ENCODE measurements at regions not wholly inside any gene's neighbourhood (a gene's known extent, or its start where the extent isn't known, plus 50 kb on each side); places are given as distances from the start of the nearest gene placed in this dataset.

DNA sequence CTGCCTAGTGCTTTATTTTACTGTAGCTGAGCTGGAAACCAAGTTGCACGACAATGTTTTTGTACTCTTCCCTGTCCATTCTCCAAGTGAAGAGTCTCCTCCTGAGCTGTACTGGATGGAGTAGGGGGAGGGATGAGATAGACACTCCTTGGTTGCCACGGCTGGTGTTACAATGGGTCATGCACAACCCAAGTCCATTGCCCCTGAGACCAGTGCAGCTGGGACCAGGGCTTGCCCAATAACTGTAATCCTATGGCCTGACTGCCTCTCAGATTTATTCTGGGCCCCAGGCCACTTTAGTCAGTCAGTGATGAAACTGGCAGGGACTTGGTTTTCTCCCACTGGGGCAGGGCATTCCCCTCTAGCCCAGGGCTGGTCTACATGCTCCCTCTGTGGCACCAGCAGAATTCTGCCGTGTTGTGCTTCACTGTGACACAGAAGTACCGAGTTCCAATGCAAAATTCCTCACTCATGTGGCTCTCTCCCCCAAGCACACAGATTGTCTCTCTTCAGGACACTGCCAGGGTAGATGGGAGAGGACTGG, 203.3 kb upstream of the PCDH18 start:
- TF ChIP-seq, protein P1, sequence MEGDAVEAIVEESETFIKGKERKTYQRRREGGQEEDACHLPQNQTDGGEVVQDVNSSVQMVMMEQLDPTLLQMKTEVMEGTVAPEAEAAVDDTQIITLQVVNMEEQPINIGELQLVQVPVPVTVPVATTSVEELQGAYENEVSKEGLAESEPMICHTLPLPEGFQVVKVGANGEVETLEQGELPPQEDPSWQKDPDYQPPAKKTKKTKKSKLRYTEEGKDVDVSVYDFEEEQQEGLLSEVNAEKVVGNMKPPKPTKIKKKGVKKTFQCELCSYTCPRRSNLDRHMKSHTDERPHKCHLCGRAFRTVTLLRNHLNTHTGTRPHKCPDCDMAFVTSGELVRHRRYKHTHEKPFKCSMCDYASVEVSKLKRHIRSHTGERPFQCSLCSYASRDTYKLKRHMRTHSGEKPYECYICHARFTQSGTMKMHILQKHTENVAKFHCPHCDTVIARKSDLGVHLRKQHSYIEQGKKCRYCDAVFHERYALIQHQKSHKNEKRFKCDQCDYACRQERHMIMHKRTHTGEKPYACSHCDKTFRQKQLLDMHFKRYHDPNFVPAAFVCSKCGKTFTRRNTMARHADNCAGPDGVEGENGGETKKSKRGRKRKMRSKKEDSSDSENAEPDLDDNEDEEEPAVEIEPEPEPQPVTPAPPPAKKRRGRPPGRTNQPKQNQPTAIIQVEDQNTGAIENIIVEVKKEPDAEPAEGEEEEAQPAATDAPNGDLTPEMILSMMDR (IDR thresholded peaks at IDR 0.05 in 8 of 11, conservative IDR thresholded peaks at IDR 0.05 in 3 of 11) = no peak
- TF ChIP-seq POLR2AphosphoS5 (IDR thresholded peaks at IDR 0.05) = no peak
